Neuronal stem cell (in vitro differentiated cells): ENCODE measurements at regions not wholly inside any gene's neighbourhood (a gene's known extent, or its start where the extent isn't known, plus 50 kb on each side); places are given as distances from the start of the nearest gene placed in this dataset. TPM values are rescaled to one million over a fixed set of nuclear protein-coding genes. Genes with fewer than 3 reads are reported as not detected.

Experiments
- DNase-seq: peaks from one replicate; pipeline ENCODE4 v3.0.0-alpha.2; 2013; ENCODE audit warnings: low spot score
- H2AFZ ChIP-seq: one replicate; pipeline ENCODE4 v1.6.1; 2013; ENCODE audit warnings: mild to moderate bottlenecking, low read length, inconsistent platforms
- H2AK5ac ChIP-seq: 2 replicates; pipeline ENCODE4 v1.6.1; 2013; ENCODE audit warnings: low read depth, mild to moderate bottlenecking, inconsistent platforms, low read length, moderate library complexity, mixed read lengths
- H2BK120ac ChIP-seq: 2 replicates; pipeline ENCODE4 v1.6.1; 2013; ENCODE audit warnings: low read depth, mild to moderate bottlenecking, inconsistent platforms, low read length, moderate library complexity, mixed read lengths
- H2BK12ac ChIP-seq: one replicate; pipeline ENCODE4 v1.6.1; 2013; ENCODE audit warnings: low read length, inconsistent platforms
- H2BK15ac ChIP-seq: 2 replicates; pipeline ENCODE4 v1.6.1; 2013; ENCODE audit warnings: mild to moderate bottlenecking, low read length, inconsistent platforms, mixed read lengths
- H2BK5ac ChIP-seq: one replicate; pipeline ENCODE4 v1.6.1; 2013; ENCODE audit warnings: inconsistent platforms, mild to moderate bottlenecking, low read length, moderate library complexity
- H3K14ac ChIP-seq: one replicate; pipeline ENCODE4 v1.6.1; 2013; ENCODE audit warnings: low read length, inconsistent platforms
- H3K18ac ChIP-seq: 2 replicates; pipeline ENCODE4 v1.6.1; 2013; ENCODE audit warnings: low read length, inconsistent platforms
- H3K23ac ChIP-seq: 2 replicates; pipeline ENCODE4 v1.6.1; 2013; ENCODE audit warnings: low read depth, mild to moderate bottlenecking, mixed read lengths, low read length, inconsistent platforms; ENCODE audit not compliant: poor library complexity
- H3K27ac ChIP-seq: replicated peaks from 3 replicates; pipeline ENCODE4 v1.5.1; 2013; ENCODE audit warnings: low read length, inconsistent platforms
- H3K27me3 ChIP-seq, 3 experiments: 2 replicates each; pipeline ENCODE4 v1.6.1; 2013; ENCODE audit warnings: low read length in 3 of 3, mild to moderate bottlenecking in 2 of 3, inconsistent platforms in 1 of 3, low read depth in 1 of 3, mixed read lengths in 1 of 3, moderate library complexity in 1 of 3; ENCODE audit not compliant: control insufficient read depth in 3 of 3, insufficient read depth in 3 of 3
- H3K36me3 ChIP-seq, 2 donors: replicated peaks in 1 of 2; 2 replicates each; pipeline ENCODE4 v1.6.1; 2013; ENCODE audit warnings: low read length in 2 of 2; ENCODE audit not compliant: control insufficient read depth in 2 of 2, insufficient read depth in 2 of 2
- H3K4ac ChIP-seq: 2 replicates; pipeline ENCODE4 v1.6.1; 2013; ENCODE audit warnings: inconsistent platforms, mild to moderate bottlenecking, low read length, moderate library complexity
- H3K4me1 ChIP-seq, 2 donors: 1 replicate in 1 of 2; 2 replicates in 1 of 2; pipeline ENCODE4 v1.6.1; 2013; ENCODE audit warnings: low read length in 2 of 2, low read depth in 1 of 2; ENCODE audit not compliant: control insufficient read depth in 2 of 2, insufficient read depth in 1 of 2
- H3K4me2 ChIP-seq: one replicate; pipeline ENCODE4 v1.6.1; 2013; ENCODE audit warnings: mild to moderate bottlenecking, low read length, inconsistent platforms; ENCODE audit not compliant: insufficient read depth, poor library complexity, severe bottlenecking
- H3K4me3 ChIP-seq, 2 donors: 2 replicates each; pipeline ENCODE4 v1.5.1; 2013; ENCODE audit warnings: low read length in 2 of 2, mild to moderate bottlenecking in 2 of 2, inconsistent platforms in 1 of 2, moderate library complexity in 1 of 2
- H3K79me1 ChIP-seq: one replicate; pipeline ENCODE4 v1.6.1; 2013; ENCODE audit warnings: low read depth, mild to moderate bottlenecking, inconsistent platforms, low read length, moderate library complexity
- H3K9ac ChIP-seq: one replicate; pipeline ENCODE4 v1.6.1; 2013; ENCODE audit warnings: mild to moderate bottlenecking, low read depth, low read length, inconsistent platforms; ENCODE audit not compliant: poor library complexity
- H3K9me3 ChIP-seq, 2 donors: replicated peaks in 1 of 2; 2 replicates each; pipeline versions ENCODE3 to v1.6.1; 2013; ENCODE audit warnings: low read length in 2 of 2, mild to moderate bottlenecking in 2 of 2, inconsistent platforms in 1 of 2, low read depth in 1 of 2, mixed read lengths in 1 of 2, moderate library complexity in 1 of 2; ENCODE audit not compliant: control insufficient read depth in 2 of 2, insufficient read depth in 1 of 2
- H4K8ac ChIP-seq: one replicate; pipeline ENCODE4 v1.6.1; 2013; ENCODE audit warnings: low read depth, mild to moderate bottlenecking, inconsistent platforms, low read length, moderate library complexity
- H4K91ac ChIP-seq: one replicate; pipeline ENCODE4 v1.6.1; 2013; ENCODE audit warnings: low read length, low read depth, mild to moderate bottlenecking, inconsistent platforms; ENCODE audit not compliant: poor library complexity
- WGBS, 2 donors: extraction: QIAGEN DNeasy Blood & Tissue Kit; methylation state at CpG; one replicate each; pipeline ENCODE4 v1.1.7; 2013; ENCODE audit warnings: missing lambda C conversion rate in 2 of 2, mixed read lengths in 1 of 2; ENCODE audit not compliant: insufficient read length in 2 of 2, insufficient replicate concordance in 1 of 2; ENCODE audit errors: extremely low coverage in 2 of 2; 5-methylcytosine and 5-hydroxymethylcytosine counted together
- small RNA-seq: library from polyadenylated mRNA; stranded (forward); fragments of <200 nt; extraction: miRNeasy Mini kit (QIAGEN cat#:217004); gene quantifications from one replicate; pipeline ENCODE3, GENCODE V24; 2013; ENCODE audit not compliant: insufficient read depth

GRCh38 chr7:51367614-51367968 lies 51.0 kb upstream of the COBL start:
- peaks cover 0 to 5% of the 10 kb centered on the region in 2 donors for H3K4me1 ChIP-seq
- H3K4me3 ChIP-seq = no peak overlapping the region
- no peak overlapping the region for H2BK120ac ChIP-seq
- no peak overlapping the region for H4K91ac ChIP-seq
- H3K79me1 ChIP-seq = no peaks in the 10 kb centered on the region
- H2AFZ ChIP-seq = no peak overlapping the region
- H2BK5ac ChIP-seq = no peak overlapping the region
- no peak overlapping the region for H2BK15ac ChIP-seq
- H3K4me2 ChIP-seq = no peak overlapping the region
- no peak overlapping the region for H3K14ac ChIP-seq
- H4K8ac ChIP-seq = no peak overlapping the region
- no peak overlapping the region for H3K18ac ChIP-seq
- no peak overlapping the region for H3K23ac ChIP-seq
- peaks cover 0 to 2% of the 10 kb centered on the region in 2 donors for H3K9me3 ChIP-seq
- H3K9ac ChIP-seq = no peak overlapping the region
- no peak overlapping the region for H2AK5ac ChIP-seq
- no peak for DNase-seq
- no CpG with 5 or more reads among the region's 3 CpGs for WGBS, 2 donors
- H3K27ac ChIP-seq = no peak overlapping the region
- H2BK12ac ChIP-seq = no peak overlapping the region
- no peaks in the 10 kb centered on the region for H3K36me3 ChIP-seq
- H3K4ac ChIP-seq = no peak overlapping the region
- no peaks in the 10 kb centered on the region for H3K27me3 ChIP-seq

DNA sequence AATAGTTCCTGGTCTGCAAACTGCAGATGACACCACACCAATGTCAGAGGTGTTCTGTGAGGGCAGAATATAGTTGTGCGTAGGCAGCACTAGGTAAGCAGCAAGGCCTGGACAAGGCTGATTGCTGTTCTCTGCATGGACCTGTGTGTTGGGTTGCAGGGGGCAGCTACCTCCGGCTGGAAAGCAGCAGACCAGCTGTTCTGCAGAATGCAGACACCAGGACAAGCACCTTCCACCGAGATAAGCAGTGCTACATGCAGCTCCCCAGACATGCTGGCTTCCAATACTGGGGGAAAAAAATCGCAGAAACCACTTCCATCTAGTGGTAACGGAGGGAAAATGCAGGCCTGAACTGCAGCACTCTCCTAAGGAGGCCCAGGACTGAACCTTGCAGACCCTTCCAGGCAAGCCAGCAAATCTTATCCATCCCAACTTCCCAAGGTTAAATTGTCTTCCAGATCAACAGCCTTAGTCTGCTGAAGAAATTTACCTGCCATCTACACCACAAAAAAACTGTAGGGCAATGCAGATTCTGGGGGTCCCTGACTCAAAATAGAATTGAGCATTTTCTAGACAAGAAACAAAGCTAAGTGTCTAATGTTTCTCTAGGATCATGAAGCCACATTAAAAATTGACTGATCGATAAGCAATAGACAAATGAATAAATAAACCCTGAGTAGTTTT lies 50.5 kb upstream of the COBL start:
- Histone ChIP-seq H3K14ac (no peak overlapping the region), H3K23ac (no peak overlapping the region), H3K4me3 (no peak overlapping the region), H2AFZ (no peak overlapping the region), H4K8ac (no peak overlapping the region), H2BK120ac (no peak overlapping the region), H2BK12ac (no peak overlapping the region), H2AK5ac (no peak overlapping the region), H2BK5ac (no peak overlapping the region), H4K91ac (no peak overlapping the region), H3K18ac (no peak overlapping the region), H3K27me3 (no peaks in the 10 kb centered on the region), H3K27ac (no peak overlapping the region), H3K9me3 (peaks cover 0 to 4% of the 10 kb centered on the region in 2 donors), H3K9ac (no peak overlapping the region), H3K36me3 (no peaks in the 10 kb centered on the region), H3K4me1 (peaks cover 0 to 5% of the 10 kb centered on the region in 2 donors), H3K79me1 (no peaks in the 10 kb centered on the region), H3K4ac (no peak overlapping the region), H3K4me2 (no peak overlapping the region), H2BK15ac (no peak overlapping the region)
- DNase-seq = peak; percentile 54
- no CpG with 5 or more reads among the region's 6 CpGs for WGBS, 2 donors

Small RNA genes in the stretch of these regions (small RNA-seq; reads per million reads assigned to genes)
- gene RF00322 (not detected), gene RN7SL292P (not detected), gene ROBO2P1 (not detected)
